ENCODE measurements at regions not wholly inside any gene's neighbourhood (a gene's known extent, or its start where the extent isn't known, plus 50 kb on each side); places are given as distances from the start of the nearest gene placed in this dataset.
"Not testable (repeated sequence)": the region's sequence is repeated elsewhere in the genome, so short reads cannot be mapped to it uniquely, and the experiment has no call there.

DNA sequence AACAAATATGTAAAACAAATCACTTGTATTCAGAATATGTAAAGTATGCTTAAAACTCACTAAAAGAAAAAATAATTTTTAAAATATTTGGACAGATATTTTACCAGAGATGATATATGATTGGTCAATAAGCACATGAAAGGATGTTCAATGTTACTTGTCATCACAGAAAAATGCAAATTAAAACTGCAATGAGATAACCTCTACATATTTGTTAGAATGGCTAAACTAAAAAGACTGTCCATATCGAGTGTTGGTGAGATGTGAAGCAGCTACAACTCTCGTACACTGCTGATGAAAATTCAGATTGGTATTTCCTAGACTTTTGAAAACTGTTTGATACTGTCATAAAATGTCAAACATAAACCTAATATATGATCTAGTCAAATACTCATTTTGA lies 685.1 kb downstream of the DTWD2 start:
- ATAC-seq (no peak), DNase-seq (ENCODE audit: low spot score) (no peak)

DNA sequence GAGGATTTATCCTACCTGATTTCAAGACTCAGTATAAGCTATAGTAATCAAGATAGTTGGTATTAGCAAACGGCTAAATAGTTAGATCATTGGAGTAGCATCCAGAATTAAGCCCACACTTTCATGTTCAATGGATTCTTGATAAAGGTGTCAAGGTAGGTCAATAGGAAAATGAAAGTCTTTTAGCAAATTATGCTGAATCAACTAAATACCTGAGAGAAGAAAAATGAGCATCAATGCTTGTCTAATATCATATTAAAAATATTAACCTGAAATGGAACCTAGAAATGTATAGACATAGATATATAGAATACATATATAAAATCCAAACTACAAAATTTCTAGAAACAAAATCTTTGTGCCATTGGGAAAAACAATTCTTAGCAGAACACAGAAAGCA lies 685.6 kb downstream of the DTWD2 start:
- DNase-seq (ENCODE audit: low spot score) (no peak), ATAC-seq (no peak)

DNA sequence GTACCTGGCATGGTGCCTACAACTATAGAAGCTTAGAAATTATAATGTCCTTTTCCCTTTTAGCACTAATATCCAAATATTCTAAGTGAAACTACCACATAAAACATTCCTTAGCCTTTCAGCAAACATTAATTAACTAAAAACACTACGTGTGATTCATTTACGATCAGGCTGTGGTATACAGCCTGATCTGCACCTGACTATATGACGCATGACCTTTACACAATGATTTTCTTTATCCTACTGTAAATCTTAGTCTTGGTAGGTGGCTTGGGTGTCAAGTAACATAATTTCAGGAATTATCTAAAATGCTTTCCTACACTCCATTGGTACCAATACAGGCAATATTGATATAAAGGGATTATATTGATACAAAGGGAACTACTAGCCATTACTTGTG lies 686.7 kb downstream of the DTWD2 start:
- ATAC-seq (no peak), DNase-seq (ENCODE audit: low spot score) (no peak)

DNA sequence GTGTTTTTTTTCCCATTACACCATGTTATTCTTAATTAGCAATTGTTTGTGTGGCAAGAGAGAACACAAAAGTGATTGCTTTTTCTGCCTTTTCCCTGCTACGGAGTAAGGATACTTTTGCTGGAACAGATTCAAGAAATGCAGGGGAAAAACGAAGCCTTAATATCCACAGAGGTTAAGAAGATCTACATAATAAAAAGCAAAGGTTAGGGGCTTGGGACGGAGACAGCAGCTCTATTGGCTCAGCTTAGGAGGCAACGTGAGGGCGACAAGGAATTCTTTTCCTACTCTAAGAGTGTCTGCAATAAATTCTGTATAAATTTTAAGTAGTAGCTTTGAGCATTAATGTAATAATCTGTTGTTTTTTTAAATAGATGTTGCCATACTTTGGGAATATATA lies 693.3 kb downstream of the DTWD2 start:
- no peak for DNase-seq (ENCODE audit: low spot score)
- no peak for ATAC-seq

DNA sequence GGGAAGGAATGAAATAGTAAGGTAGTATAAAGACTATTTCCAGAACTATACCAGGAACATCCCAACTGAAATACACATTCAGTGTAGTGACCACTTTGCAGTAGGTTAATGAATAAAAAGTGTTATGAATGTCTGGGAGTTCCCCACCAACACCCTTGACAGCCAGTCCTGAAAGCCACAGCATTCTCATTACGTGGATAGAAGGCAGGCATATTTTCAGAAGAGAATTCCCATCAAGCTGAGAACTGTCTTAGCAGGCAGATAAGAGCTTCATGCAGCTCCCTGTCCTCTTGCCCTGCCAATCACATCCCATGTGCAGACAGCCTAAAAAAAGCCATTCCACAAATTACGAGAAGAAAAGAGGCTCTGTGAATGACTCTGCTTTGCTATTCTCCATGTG lies 695.0 kb downstream of the DTWD2 start:
- ATAC-seq (no peak), DNase-seq (ENCODE audit: low spot score) (no peak)

DNA sequence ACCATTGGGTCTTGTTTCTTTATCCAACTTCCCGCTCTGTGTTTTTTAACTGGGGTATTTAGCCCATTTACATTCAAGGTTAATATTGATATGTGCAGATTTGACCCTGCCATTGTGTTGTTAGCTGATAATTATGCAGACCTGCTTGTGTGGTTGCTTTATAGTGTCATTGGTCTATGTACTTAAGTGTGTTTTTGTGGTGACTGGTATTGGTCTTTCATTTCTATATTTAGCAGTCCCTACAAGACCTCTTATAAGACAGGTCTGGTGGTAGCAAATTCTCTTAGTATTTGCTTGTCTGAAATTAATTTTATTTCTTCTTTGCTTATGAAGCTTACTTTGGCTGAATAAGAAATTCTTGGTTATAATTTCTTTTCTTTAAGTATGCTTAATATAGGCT lies 698.1 kb downstream of the DTWD2 start:
- ATAC-seq (no peak), DNase-seq (ENCODE audit: low spot score) (no peak)

DNA sequence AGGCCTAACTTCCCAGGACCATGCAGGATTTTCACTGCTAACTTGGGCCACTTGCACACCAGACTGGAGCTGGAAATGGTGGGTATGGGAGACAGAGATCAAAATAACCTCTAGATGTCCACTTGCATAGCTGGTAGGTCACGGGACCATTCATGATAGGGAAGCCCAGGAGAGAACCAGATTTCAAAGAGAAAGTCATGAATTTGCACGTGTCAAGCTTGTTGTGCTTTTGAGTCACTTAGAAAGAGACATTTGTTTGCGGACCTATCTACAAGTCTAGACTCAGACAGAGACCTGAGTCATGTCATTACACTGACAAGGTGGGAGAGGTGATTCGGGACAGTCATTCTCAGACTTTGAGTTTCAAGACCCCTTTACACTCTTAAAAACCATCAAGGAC lies 704.1 kb downstream of the DTWD2 start:
- not testable (repeated sequence) for DNase-seq (ENCODE audit: low spot score); ATAC-seq

DNA sequence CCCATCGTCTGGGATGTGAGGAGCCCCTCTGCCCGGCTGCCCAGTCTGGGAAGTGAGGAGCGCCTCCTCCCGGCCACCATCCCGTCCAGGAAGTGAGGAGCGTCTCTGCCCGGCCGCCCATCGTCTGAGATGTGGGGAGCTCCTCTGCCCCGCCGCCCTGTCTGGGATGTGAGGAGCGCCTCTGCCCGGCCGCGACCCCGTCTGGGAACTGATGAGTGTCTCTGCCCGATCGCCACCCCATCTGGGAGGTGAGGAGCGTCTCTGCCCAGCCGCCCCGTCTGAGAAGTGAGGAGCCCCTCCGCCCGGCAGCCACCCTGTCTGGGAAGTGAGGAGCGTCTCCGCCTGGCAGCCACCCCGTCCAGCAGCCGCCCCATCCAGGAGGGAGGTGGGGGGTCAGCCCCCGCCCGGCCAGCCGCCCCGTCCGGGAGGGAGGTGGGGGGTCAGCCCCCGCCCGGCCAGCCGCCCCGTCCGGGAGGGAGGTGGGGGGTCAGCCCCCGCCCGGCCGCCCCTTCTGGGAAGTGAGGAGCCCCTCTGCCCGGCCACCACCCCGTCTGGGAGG lies 705.8 kb downstream of the DTWD2 start:
- not testable (repeated sequence) for DNase-seq (ENCODE audit: low spot score); ATAC-seq

DNA sequence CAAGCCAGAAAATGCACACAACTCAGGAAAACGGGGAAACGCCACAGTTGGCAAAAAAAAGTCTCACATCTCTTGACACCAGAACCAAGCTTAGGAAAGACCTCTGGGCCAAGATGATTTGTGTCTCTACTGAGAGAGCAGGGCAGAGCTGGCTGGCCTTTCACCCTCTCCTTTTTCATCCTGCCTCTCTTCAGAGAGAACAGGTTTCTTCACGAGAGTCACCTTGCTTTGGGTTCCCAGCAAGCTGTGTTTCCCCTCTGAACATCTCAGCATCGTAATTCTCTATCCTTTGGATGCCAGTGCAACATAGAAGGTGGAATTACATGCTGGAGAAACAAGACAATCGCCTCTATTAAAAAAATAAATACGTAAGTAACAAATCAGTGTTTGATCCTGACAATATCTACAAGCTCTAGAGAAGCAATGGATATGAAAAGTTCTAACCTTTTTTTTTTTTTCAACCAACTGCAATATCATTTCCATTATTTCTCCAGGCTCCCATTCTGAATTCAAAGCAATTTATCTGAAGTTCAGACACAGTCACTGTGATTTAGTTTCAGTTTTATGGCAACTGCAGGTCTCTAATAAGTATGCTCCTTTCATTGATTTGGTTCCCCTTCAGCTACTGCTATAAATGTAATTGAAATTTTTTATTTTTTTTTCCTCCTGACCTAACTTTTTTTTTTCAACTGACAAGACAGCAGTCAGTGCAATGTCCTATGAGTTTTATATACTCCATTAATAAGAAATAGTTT lies 708.6 kb downstream of the DTWD2 start:
- DNase-seq (ENCODE audit: low spot score) (no peak), ATAC-seq (no peak)

DNA sequence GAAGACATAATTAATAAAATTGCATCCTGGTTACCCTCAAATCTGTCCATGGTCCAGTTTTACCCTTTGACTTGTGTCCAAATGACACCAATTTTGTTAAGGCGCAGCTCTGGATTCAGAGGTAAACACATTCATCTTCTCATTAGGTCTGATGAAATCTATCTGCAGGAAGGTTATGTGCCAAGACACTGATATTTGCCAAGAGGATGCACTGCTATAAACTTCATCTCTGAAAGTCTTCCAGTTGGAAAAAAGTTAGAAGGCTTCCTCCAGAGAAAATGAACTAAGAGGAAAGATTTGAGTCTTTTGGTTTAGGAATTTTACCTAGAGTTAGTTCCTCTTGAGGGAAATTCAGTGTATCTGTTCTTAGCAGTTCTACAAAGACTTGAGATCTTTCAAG lies 717.8 kb downstream of the DTWD2 start:
- ATAC-seq (no peak), DNase-seq (ENCODE audit: low spot score) (no peak)

DNA sequence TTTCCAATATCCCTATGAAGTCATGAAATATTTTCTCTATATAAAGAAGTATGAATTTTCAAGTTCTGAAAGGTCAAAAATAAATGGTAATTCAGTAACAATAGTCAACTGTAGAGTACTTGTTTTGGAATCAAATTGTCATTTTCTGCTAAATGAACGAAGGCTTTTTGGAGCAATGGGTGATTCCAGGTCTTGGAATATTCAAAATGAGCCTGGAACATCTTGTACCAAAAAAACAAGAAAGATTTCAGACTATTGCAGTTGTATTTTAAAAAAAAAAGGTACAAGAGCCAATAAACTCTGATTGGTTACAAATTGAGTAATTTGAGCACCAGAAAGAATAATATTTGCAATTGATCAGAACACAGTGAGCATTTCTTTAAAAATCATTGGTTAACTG lies 730.1 kb downstream of the DTWD2 start:
- ATAC-seq (no peak), DNase-seq (ENCODE audit: low spot score) (no peak)

DNA sequence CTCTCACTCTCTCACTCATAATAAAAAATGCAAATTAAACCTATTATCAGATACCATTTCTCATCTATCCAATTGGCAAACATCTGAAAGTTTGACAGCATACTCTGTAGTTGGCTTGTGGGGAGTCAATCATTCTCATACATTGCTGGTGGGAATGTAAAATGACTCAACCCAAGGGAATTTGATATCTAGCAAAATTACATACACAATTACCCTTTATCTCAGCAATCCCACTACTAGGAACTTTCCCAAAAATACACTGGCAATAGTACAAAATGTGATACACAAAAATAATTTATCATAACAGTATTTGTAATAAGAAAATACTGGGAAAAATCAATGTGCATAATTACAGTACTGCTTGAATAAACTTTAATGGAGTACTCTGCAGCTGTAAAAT lies 731.3 kb downstream of the DTWD2 start:
- ATAC-seq (no peak), DNase-seq (ENCODE audit: low spot score) (no peak)

DNA sequence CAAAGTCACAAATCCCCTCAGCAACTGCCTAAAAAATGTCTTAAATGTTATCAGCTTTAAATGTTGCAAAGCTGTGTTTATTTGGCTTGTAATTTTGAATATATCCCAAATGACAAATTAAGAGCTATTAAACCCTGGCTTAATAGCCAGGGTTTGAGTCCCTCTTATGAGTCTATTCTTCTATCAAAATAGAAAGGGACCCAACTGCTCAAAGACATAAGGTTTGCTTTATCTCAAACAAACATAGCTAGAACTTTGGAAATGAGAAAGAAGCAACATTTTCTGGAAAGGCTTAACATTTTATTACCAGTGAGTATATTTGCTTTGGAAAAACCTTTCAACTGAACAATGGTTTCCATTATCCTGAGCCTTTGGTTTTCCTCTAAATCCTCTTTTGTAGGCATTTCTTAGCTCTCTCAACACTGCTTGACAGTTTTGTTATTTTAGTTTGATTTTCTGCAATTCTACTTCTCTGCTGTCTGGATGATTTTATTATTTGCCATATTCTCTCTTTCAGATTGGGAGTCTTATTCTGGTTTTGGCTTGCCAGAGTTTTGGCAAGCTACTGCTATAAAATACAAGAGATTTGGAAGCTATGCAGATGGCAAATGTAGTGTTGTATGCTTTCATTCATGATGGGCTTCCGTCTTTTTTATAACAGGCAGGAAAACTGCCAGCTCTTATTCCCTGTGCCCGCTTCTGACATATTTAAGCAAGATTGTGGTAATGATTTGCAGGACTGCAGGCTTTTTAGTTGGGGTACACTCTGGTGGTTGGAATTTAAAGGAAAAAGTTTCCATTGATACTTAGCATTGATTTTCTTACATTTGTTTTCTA lies 734.9 kb downstream of the DTWD2 start:
- no peak for DNase-seq (ENCODE audit: low spot score)
- no peak for ATAC-seq

DNA sequence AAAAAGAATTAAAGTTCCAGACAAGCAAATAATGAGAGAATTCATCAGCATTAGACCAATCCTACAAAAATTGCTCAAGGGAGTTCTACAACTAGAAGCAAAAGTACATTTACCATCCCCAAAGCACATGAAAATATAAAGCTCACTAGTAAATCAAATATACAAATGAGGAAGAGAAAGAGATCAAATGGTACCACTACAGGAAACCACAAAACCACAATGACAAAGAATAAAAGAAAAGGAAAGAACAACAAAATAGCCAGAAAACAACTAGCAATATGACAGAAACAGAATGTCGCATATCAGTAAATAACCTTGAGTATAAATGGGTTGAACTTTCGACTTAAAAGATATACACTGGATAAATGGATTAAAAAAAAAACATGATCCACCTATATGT lies 739.0 kb downstream of the DTWD2 start:
- no peak for DNase-seq (ENCODE audit: low spot score)

DNA sequence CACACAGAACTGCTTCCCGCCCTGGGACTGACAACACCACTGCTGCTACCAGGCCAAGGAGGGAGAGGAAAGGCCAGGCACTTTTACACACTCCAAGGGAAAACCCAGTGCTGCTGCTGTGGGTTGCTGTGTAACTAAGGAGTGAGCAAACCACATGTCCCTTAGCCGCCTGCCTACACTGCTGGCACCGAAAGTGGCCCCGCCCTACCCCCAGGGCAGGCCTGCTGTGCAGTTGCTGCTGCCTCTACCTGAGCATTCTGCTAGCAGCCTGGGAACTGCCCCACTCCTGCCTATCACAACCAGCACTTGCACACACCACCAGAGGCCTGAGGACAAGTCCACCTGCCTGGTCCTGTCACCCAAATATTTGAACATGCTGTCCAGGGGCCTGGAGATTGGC lies 740.9 kb downstream of the DTWD2 start:
- DNase-seq (ENCODE audit: low spot score) (no peak), ATAC-seq (no peak)

More for the DNA sequence above, 739.0 kb downstream of the DTWD2 start:
- ATAC-seq: no peak

DNA sequence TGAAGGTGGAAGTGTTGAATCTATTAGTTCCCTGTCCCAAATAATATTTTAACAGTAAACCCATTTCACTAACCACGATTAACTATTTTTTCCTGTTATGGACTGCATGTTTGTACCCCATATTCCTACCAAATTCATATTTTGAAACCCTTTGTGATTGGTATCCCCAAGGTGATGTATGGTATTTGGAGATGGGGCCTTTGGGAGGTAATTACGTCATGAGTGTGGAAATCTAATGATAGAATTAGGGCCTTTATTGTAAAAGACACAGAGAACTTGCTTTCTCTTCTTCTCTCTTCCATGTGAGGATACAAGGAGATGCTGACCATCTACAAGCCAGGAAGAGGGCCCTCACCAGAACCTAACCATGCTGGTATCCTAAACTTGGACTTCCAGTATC lies 744.7 kb downstream of the DTWD2 start:
- DNase-seq (ENCODE audit: low spot score) (no peak), ATAC-seq (no peak)

DNA sequence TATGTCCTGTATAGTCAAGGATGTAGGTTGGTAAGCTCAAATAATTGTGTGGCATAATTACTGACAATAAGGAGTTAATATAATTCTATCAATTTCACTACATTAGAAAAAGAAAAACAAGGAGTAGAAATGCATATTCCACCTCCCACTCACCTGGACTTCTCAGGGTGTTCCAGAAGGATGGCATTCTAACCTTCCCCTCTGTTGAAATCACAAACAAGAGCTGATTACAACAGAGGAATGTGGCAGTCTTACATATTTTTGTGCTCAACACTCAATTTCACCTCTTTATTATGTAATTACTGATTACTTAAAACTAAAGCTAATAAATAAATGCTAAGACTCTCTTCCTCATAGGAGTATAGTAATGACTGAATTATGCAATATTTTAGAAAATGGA lies 745.3 kb downstream of the DTWD2 start:
- DNase-seq (ENCODE audit: low spot score): no peak
- ATAC-seq: no peak

DNA sequence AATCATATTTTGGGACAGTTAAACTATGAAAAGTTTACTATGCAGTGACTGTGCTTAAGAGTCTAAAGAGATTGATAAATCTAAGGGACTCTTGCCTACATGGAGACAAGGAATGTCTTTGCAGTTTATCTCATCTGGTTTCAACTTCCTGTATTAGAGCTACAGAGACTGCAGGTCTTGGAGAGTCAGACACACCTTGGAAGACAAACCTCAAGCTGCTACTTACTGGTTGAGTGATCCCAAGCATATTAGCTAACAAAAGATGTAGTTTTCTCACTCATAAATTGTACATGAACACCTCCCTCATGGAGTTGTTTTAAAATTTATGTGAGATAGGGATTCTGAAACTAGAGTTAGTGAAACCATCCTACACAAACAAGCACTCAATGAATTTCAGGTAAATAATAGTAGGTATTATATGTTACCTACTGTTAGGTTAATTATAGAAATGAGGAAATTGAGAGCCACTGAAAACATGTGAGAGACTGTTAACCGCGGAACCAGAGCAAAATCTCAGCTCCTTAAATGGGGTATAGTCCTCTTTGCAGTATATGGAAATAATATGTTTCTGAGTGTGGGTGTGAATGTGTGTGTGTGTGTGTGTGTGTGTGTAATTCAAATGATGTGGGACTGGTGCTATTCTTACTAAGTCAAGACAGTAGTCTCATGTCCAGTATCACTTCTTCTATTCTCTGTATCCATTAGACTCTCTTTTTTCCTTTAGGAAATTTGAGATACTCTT lies 752.1 kb downstream of the DTWD2 start:
- no peak for ATAC-seq
- no peak for DNase-seq (ENCODE audit: low spot score)

DNA sequence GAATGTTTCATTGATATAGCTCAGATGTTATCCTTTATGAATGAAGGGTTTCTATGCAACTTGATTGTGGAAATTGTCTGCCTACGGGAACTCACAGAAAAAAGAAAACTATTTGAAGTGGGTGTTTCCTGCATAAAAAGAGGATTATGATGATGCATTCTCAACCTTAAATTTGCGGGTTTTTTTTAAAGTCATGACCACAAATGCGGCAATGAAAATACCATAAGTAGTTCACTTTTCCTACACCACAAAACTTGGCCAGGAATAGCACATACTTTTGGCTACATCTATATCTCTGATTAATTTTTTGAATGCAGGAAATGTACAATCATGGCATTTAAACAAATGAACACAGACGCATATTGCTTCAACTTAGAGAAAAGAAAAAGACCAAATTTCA lies 754.7 kb downstream of the DTWD2 start:
- DNase-seq (ENCODE audit: low spot score): no peak

DNA sequence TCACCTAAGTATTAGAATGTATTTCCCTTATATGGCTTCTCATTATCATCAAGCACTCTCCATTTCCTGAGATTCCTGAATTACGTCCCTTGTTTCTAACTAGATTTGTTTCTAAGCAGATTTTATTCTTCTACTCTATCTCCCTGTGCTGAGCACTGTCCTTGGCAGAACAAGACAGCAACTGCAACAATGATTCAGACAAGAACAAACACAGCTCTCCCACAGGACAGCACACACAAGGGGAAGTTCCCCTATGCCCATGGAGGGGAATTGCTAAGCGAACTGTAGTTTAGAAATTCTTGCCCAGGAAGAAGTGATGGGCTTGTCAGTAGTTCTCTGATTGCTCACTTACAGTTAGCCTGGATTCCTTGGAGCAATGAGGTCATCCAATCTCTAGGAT lies 759.9 kb downstream of the DTWD2 start:
- ATAC-seq (no peak), DNase-seq (ENCODE audit: low spot score) (no peak)

More for the DNA sequence above, 754.7 kb downstream of the DTWD2 start:
- ATAC-seq: no peak

DNA sequence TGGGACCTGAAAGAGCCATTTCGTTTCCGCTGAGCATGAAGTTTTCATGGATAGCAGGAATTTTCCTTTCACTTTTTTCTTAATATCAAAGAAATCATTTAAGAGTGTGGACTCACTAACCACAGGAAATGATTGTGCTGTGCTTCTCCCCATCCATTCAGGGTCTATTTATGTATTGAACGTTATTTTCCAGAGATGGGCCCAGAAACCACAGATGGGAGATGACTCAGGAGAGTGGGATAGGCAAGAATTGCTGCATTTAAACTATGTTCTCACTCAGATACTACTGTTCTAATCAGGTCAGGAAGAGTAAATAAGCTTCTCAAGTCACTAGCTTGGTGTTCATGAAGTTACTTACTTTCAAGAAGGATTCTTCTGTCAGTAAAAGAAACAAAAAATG lies 763.8 kb downstream of the DTWD2 start:
- ATAC-seq: no peak

More for the DNA sequence above, 763.8 kb downstream of the DTWD2 start:
- DNase-seq (ENCODE audit: low spot score): no peak

Data from left lobe of liver (tissue), 2 donors.